OCI-LY1 (cell line): ENCODE measurements at regions not wholly inside any gene's neighbourhood (a gene's known extent, or its start where the extent isn't known, plus 50 kb on each side); places are given as distances from the start of the nearest gene placed in this dataset.

Experiments used
- H2AFZ ChIP-seq: fragments of 200-600 bp; sonication (generic), shearing (Covaris generic); 2 replicates; pipeline ENCODE4 v1.6.0; 2014; ENCODE audit warnings: antibody characterized with exemption, mild to moderate bottlenecking, low read length
- H3F3A ChIP-seq: fragments of 200-600 bp; sonication (generic), shearing (Covaris generic); 2 replicates; pipeline ENCODE4 v1.6.0; 2014; ENCODE audit warnings: mild to moderate bottlenecking, antibody characterized with exemption, low read length, moderate library complexity; ENCODE audit not compliant: insufficient read depth
- H3K27ac ChIP-seq: fragments of 200-600 bp; sonication (generic); 2 replicates; pipeline ENCODE4 v1.5.1; 2014; ENCODE audit warnings: low read length, mixed run types, mild to moderate bottlenecking, low read depth; ENCODE audit not compliant: poor library complexity, severe bottlenecking
- H3K27me3 ChIP-seq: fragments of 200-600 bp; sonication (generic); 2 replicates; pipeline ENCODE4 v1.6.0; 2014; ENCODE audit warnings: antibody characterized with exemption, mild to moderate bottlenecking, low read length, moderate library complexity; ENCODE audit not compliant: insufficient read depth
- H3K36me3 ChIP-seq: fragments of 200-600 bp; sonication (generic); 2 replicates; pipeline ENCODE4 v1.6.1; 2014; ENCODE audit warnings: mild to moderate bottlenecking, antibody characterized with exemption, low read length, moderate library complexity, mixed read lengths; ENCODE audit not compliant: insufficient read depth
- H3K4me1 ChIP-seq: fragments of 200-600 bp; sonication (generic); 2 replicates; pipeline ENCODE4 v1.5.1; 2014; ENCODE audit warnings: mild to moderate bottlenecking, low read length, moderate library complexity; ENCODE audit not compliant: insufficient read depth, severe bottlenecking
- H3K4me2 ChIP-seq: fragments of 200-600 bp; sonication (generic), shearing (Covaris generic); 2 replicates; pipeline ENCODE4 v1.6.1; 2014; ENCODE audit warnings: low read length
- H3K4me3 ChIP-seq: fragments of 200-600 bp; sonication (generic); 2 replicates; pipeline ENCODE4 v1.5.1; 2014; ENCODE audit warnings: low read length, low read depth, mild to moderate bottlenecking, mixed read lengths; ENCODE audit not compliant: poor library complexity, severe bottlenecking
- H3K79me2 ChIP-seq: fragments of 200-600 bp; shearing (Covaris generic); 2 replicates; pipeline ENCODE4 v1.6.1; 2016; ENCODE audit warnings: mixed run types, low read length, mixed read lengths; ENCODE audit not compliant: insufficient read depth
- H3K9ac ChIP-seq: fragments of 200-600 bp; sonication (generic), shearing (Covaris generic); 2 replicates; pipeline ENCODE4 v1.6.1; 2014; ENCODE audit warnings: mild to moderate bottlenecking, low read length, mixed read lengths
- H3K9me2 ChIP-seq: fragments of 200-600 bp; sonication (generic), shearing (Covaris generic); 2 replicates; pipeline ENCODE4 v1.6.1; 2014; ENCODE audit warnings: low read depth, mild to moderate bottlenecking, low read length, mixed read lengths
- H3K9me3 ChIP-seq: fragments of 200-600 bp; shearing (Covaris generic); 2 replicates; pipeline ENCODE4 v1.6.1; 2014; ENCODE audit warnings: low read length, mixed read lengths
- H4K20me1 ChIP-seq: fragments of 200-600 bp; sonication (generic), shearing (Covaris generic); 2 replicates; pipeline ENCODE4 v1.6.0; 2016; ENCODE audit warnings: mild to moderate bottlenecking, low read length; ENCODE audit not compliant: insufficient read depth
- CTCF ChIP-seq: fragments of 200-600 bp; sonication (generic), shearing (Covaris generic); IDR thresholded peaks from 2 replicates; pipeline ENCODE4 v1.5.1; 2017; ENCODE audit warnings: mild to moderate bottlenecking, antibody characterized with exemption, low read length, moderate library complexity, mixed read lengths
- EZH2 ChIP-seq: fragments of 200-600 bp; sonication (generic), shearing (Covaris generic); IDR thresholded peaks from 2 replicates; pipeline ENCODE4 v1.8.0; 2017; ENCODE audit warnings: borderline replicate concordance, mixed run types, mild to moderate bottlenecking, antibody characterized with exemption, low read length, moderate library complexity, mixed read lengths

GRCh38 chr4:23166919-23167318 lies 474.2 kb downstream of the GBA3 start:
- Histone ChIP-seq H3K4me1 (no peaks in the 10 kb centered on the region), H3K9me3 (no peaks in the 10 kb centered on the region), H3K4me2 (no peak overlapping the region), H3K27me3 (no peaks in the 10 kb centered on the region), H3K9ac (no peak overlapping the region), H3K9me2 (no peaks in the 10 kb centered on the region), H3K27ac (no peak overlapping the region), H2AFZ (no peak overlapping the region), H3K79me2 (no peaks in the 10 kb centered on the region), H4K20me1 (no peaks in the 10 kb centered on the region), H3F3A (no peaks in the 10 kb centered on the region), H3K36me3 (no peaks in the 10 kb centered on the region), H3K4me3 (no peak overlapping the region)
- TF ChIP-seq CTCF = no peak

- H3K79me2 ChIP-seq = no peaks in the 10 kb centered on the region
- no peaks in the 10 kb centered on the region for H3K9me2 ChIP-seq
- no peak overlapping the region for H3K4me2 ChIP-seq
- H3K9me3 ChIP-seq = no peaks in the 10 kb centered on the region
- no peak overlapping the region for H2AFZ ChIP-seq
- H4K20me1 ChIP-seq = no peaks in the 10 kb centered on the region
- no peaks in the 10 kb centered on the region for H3K27me3 ChIP-seq
- H3K27ac ChIP-seq = no peak overlapping the region
- no peaks in the 10 kb centered on the region for H3F3A ChIP-seq
- no peaks in the 10 kb centered on the region for H3K36me3 ChIP-seq
- H3K4me1 ChIP-seq = no peaks in the 10 kb centered on the region
- H3K4me3 ChIP-seq = no peak overlapping the region
- TF ChIP-seq CTCF = no peak
- no peak for TF ChIP-seq EZH2
- H3K9ac ChIP-seq = no peak overlapping the region
Observed at GRCh38 chr4:23166407-23166806, 473.7 kb downstream of the GBA3 start.

GRCh38 chr4:23165669-23166068 lies 472.9 kb downstream of the GBA3 start:
- no peaks in the 10 kb centered on the region for H3K9me3 ChIP-seq
- no peaks in the 10 kb centered on the region for H3K27me3 ChIP-seq
- no peaks in the 10 kb centered on the region for H3K4me1 ChIP-seq
- no peak for TF ChIP-seq CTCF
- TF ChIP-seq EZH2 = no peak
- H3K4me2 ChIP-seq = no peak overlapping the region
- no peak overlapping the region for H2AFZ ChIP-seq
- H3F3A ChIP-seq = no peaks in the 10 kb centered on the region
- no peak overlapping the region for H3K27ac ChIP-seq
- H4K20me1 ChIP-seq = no peaks in the 10 kb centered on the region
- H3K9ac ChIP-seq = no peak overlapping the region
- H3K9me2 ChIP-seq = no peaks in the 10 kb centered on the region
- no peaks in the 10 kb centered on the region for H3K79me2 ChIP-seq
- H3K4me3 ChIP-seq = no peak overlapping the region
- no peaks in the 10 kb centered on the region for H3K36me3 ChIP-seq
